Body of pancreas (tissue), 4 donors: ENCODE measurements at regions not wholly inside any gene's neighbourhood (a gene's known extent, or its start where the extent isn't known, plus 50 kb on each side); places are given as distances from the start of the nearest gene placed in this dataset.

Experiments
- ATAC-seq: fragments of 150-250 bp; one replicate; pipeline ENCODE4 v1.9.1; 2016
- DNase-seq, 4 donors: peaks; one replicate each; pipeline ENCODE4 v3.0.0-alpha.2; 2019
- H3K27ac ChIP-seq, 4 donors: fragments of 200-600 bp; sonication (generic); 1 replicate in 3 of 4; 2 replicates in 1 of 4; pipeline versions ENCODE4 v1.5.1 to v1.6.1; 2016 to 2019; ENCODE audit warnings: mild to moderate bottlenecking in 1 of 4, mixed read lengths in 1 of 4, moderate library complexity in 1 of 4
- H3K27me3 ChIP-seq, 2 donors: fragments of 200-600 bp; sonication (generic); one replicate each; pipeline ENCODE4 v1.6.0; 2016; ENCODE audit warnings: mild to moderate bottlenecking in 1 of 2
- H3K36me3 ChIP-seq, 2 donors: fragments of 200-600 bp; sonication (generic); replicated peaks in 1 of 2; 2 replicates each; pipeline ENCODE4 v1.5.1; 2016; ENCODE audit warnings: low read depth in 2 of 2; ENCODE audit not compliant: insufficient read depth in 1 of 2
- H3K4me1 ChIP-seq: fragments of 200-600 bp; sonication (generic); one replicate; pipeline ENCODE4 v1.6.0; 2016
- H3K4me3 ChIP-seq, 2 donors: fragments of 200-600 bp; sonication (generic); 1 replicate in 1 of 2; 2 replicates in 1 of 2; pipeline ENCODE4 v1.5.1; 2016 to 2019
- H3K9me3 ChIP-seq, 3 donors: fragments of 200-600 bp; sonication (generic); 1 replicate in 2 of 3; 2 replicates in 1 of 3; pipeline ENCODE4 v1.5.1; 2016
- POLR2A ChIP-seq, 3 donors: fragments of 450-650 bp; IDR thresholded peaks; one replicate each; pipeline ENCODE4 v1.6.1; 2016; ENCODE audit warnings: antibody characterized with exemption in 3 of 3, mild to moderate bottlenecking in 2 of 3
- WGBS, 2 donors: methylation state at CpG; one replicate each; pipeline ENCODE4 v1.1.5; 2017; 5-methylcytosine and 5-hydroxymethylcytosine counted together
- intact Hi-C: fragments of 100-400 bp; cut with DNase I; formaldehyde crosslinking; loops from one replicate; pipeline ENCODE4 v1.15.1; 2023
- TF ChIP-seq, protein P1 (sequence below), 7 experiments: fragments of 450-650 bp in 4 of 7; fragments of 200-600 bp in 3 of 7; sonication (generic) in 3 of 7; IDR thresholded peaks; one replicate each; pipeline ENCODE4 v1.5.1; 2016 to 2019; ENCODE audit warnings: antibody characterized with exemption in 7 of 7

DNA sequence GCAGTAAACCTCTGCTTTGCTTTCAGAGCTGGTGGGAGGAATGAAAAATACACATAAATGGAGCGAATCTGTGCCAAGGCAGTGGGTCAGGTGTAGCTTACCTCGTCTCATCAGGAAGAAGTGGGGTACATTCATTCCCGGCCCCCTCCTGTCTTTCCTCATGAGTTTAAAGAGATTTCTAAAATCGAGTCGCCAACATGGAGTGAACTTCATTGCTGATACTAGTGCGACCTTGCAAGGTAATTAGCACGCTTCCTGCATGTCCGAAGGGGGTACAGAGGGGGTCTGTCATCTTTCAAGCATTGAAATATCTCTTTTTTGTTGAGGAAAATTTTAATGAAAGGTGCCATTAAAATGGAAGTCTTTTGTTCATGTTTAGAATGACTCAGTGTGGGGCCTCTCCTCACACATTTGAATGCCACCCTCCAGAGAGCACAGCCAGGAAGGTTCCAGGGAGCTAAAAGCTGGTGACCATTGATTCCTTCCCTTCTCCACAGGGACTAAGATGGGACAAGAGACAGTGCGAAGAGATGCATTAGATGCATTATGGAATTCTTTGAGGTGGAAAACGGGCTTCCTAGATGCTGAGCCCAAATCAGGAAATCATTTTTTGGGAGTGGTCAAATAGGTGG lies 114.2 kb downstream of the IRX1 start:
- Histone ChIP-seq H3K27ac (no peak overlapping the region), H3K27me3 (no peaks in the 10 kb centered on the region), H3K4me3 (no peak overlapping the region), H3K36me3 (no peaks in the 10 kb centered on the region), H3K4me1 (no peaks in the 10 kb centered on the region), H3K9me3 (no peaks in the 10 kb centered on the region)
- no peak for TF ChIP-seq POLR2A (IDR thresholded peaks at IDR 0.05)
- TF ChIP-seq, protein P1, sequence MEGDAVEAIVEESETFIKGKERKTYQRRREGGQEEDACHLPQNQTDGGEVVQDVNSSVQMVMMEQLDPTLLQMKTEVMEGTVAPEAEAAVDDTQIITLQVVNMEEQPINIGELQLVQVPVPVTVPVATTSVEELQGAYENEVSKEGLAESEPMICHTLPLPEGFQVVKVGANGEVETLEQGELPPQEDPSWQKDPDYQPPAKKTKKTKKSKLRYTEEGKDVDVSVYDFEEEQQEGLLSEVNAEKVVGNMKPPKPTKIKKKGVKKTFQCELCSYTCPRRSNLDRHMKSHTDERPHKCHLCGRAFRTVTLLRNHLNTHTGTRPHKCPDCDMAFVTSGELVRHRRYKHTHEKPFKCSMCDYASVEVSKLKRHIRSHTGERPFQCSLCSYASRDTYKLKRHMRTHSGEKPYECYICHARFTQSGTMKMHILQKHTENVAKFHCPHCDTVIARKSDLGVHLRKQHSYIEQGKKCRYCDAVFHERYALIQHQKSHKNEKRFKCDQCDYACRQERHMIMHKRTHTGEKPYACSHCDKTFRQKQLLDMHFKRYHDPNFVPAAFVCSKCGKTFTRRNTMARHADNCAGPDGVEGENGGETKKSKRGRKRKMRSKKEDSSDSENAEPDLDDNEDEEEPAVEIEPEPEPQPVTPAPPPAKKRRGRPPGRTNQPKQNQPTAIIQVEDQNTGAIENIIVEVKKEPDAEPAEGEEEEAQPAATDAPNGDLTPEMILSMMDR (IDR thresholded peaks at IDR 0.05): no peak
- ATAC-seq (no peak), DNase-seq (no peak)
- intact Hi-C loops: no loop called here
- WGBS, 2 donors: 26 to 34% methylated on average over 10 of the region's 10 CpGs

DNA sequence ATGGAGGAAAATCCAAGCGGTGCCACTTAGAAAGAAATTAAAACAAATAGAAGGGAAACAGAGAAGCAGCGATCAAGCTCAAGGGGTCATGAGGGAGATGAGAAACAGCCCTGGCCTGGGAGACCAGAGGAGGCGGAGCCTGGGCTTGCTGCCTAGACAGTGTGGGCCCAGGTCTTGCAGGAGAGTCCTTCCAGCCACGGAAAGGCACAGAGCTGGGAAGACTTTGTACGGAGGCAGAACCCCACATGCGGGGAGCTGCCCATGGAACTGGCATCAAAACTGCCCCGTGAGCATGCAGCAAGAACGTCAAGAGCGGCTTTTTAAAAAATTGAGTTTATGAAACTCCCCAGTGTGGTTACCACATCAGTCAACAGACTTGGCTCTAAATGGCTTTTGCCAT lies 119.4 kb downstream of the IRX1 start:
- DNase-seq (no peak), ATAC-seq (no peak)
- Histone ChIP-seq H3K9me3 (no peaks in the 10 kb centered on the region), H3K4me3 (no peak overlapping the region), H3K36me3 (no peaks in the 10 kb centered on the region), H3K27ac (no peak overlapping the region), H3K27me3 (no peaks in the 10 kb centered on the region), H3K4me1 (no peaks in the 10 kb centered on the region)
- TF ChIP-seq POLR2A (IDR thresholded peaks at IDR 0.05): no peak
- TF ChIP-seq, protein P1 (IDR thresholded peaks at IDR 0.05): no peak
- intact Hi-C loops: no loop called here
- WGBS, 2 donors: 53 to 60% methylated on average over 9 of the region's 9 CpGs

DNA sequence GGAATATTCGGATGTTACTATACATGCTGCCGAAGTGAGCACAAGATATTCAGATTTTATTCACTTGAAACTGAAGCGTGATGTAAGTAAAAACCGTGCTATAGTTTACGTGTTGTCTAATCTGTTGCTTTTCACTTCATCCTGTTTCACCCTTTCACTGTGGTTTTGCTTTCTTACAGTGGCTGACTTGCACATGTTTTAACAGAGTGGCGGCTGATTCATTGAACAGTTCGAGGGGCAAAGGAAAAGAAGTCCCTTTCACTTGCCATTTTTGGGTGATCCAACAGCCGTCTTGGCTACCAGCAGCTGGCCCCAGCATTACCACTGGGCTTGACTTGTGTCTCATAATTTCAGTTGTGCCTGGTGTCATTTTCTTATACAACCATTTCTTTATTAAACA lies 134.0 kb downstream of the IRX1 start:
- Histone ChIP-seq H3K36me3 (no peaks in the 10 kb centered on the region), H3K4me3 (no peak overlapping the region), H3K27me3 (no peaks in the 10 kb centered on the region), H3K4me1 (no peaks in the 10 kb centered on the region), H3K27ac (no peak overlapping the region), H3K9me3 (no peaks in the 10 kb centered on the region)
- ATAC-seq: no peak
- DNase-seq: no peak
- intact Hi-C loops: no loop called here
- TF ChIP-seq, protein P1 (IDR thresholded peaks at IDR 0.05): no peak
- WGBS, 2 donors: 60 to 71% methylated on average over 8 of the region's 8 CpGs

DNA sequence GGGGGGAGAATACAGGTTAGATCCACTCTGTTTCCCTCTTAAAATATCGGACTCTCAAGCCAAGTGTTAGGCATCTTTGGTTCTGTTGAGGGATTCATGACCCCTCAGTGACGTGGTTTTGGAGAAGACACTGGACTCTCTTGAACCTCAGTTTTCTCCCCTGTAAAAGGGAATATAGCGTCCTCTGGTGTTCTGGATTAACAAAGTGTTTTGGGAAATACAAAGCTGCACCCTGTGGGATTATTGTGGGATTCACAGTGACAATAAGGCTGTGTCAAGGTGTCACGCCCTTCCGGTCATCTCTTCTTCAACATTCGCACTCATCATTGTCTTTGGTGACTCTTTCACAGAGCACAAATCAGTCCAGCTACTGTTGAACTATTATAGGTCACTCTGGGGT lies 139.0 kb downstream of the IRX1 start:
- Histone ChIP-seq H3K27ac (no peak overlapping the region), H3K36me3 (no peaks in the 10 kb centered on the region), H3K4me1 (no peaks in the 10 kb centered on the region), H3K27me3 (no peaks in the 10 kb centered on the region), H3K9me3 (no peaks in the 10 kb centered on the region), H3K4me3 (no peak overlapping the region)
- TF ChIP-seq POLR2A (IDR thresholded peaks at IDR 0.05): no peak
- TF ChIP-seq, protein P1 (IDR thresholded peaks at IDR 0.05): no peak
- no peak for DNase-seq
- intact Hi-C loops: no loop called here
- WGBS, 2 donors: 64 to 67% methylated on average over 6 of the region's 6 CpGs
- ATAC-seq: no peak

DNA sequence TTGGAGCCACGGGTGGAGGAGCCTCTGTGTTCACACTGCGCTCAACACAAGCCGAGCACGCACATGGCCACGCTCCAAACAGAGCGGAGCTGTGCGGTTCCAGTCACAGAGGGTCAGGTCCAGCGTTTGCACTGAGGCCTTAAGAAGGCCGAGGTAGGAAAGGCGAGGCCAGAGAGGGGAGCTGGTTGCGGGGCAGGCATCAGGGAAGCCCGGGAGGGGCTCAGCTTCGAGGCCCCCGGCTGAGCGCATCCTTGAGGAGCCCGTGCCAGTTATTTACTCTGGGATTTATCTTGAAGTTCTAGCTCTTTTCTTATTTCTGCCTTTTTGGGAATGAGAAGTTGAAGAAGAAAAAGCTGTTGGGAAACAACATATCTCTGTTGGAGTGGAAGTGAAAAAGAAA lies 140.8 kb downstream of the IRX1 start:
- no peaks in the 10 kb centered on the region for H3K9me3 ChIP-seq
- no peak overlapping the region for H3K27ac ChIP-seq
- no peaks in the 10 kb centered on the region for H3K27me3 ChIP-seq
- no peak for ATAC-seq
- H3K4me1 ChIP-seq: no peaks in the 10 kb centered on the region
- no peak overlapping the region for H3K4me3 ChIP-seq
- TF ChIP-seq, protein P1 (IDR thresholded peaks at IDR 0.05): no peak
- TF ChIP-seq POLR2A (IDR thresholded peaks at IDR 0.05): no peak
- intact Hi-C loops: no loop called here
- WGBS, 2 donors: 63 to 69% methylated on average over 13 to 16 of the region's 16 CpGs
- no peaks in the 10 kb centered on the region for H3K36me3 ChIP-seq
- no peak for DNase-seq
